Activated CD4-positive, alpha-beta memory T cell treated with anti-CD3 and anti-CD28 coated beads for 36 hours (primary cell): ENCODE measurements at regions not wholly inside any gene's neighbourhood (a gene's known extent, or its start where the extent isn't known, plus 50 kb on each side); places are given as distances from the start of the nearest gene placed in this dataset.

Source experiments
- CTCF ChIA-PET: fragments of 350-600 bp; sonication (Branson Sonifier 250); formaldehyde crosslinking; loops from one replicate; lab custom pipeline; 2021; ENCODE audit warnings: antibody characterized with exemption, inconsistent platforms; lab: Charles Lee
- POLR2A ChIA-PET: fragments of 350-600 bp; sonication (Branson Sonifier 250); formaldehyde crosslinking; loops from one replicate; lab custom pipeline; 2021; ENCODE audit warnings: antibody characterized with exemption; lab: Charles Lee
- DNase-seq: peaks from one replicate; pipeline ENCODE4 v3.0.0-alpha.2; 2020
- H3K27ac Mint-ChIP-seq: one replicate; pipeline ENCODE4 v1.8.0; 2021; ENCODE audit warnings: mixed read lengths
- H3K27me3 Mint-ChIP-seq: one replicate; pipeline ENCODE4 v1.8.0; 2021; ENCODE audit warnings: mixed read lengths
- H3K36me3 Mint-ChIP-seq: one replicate; pipeline ENCODE4 v1.8.0; 2021; ENCODE audit warnings: mixed read lengths
- H3K4me1 Mint-ChIP-seq: one replicate; pipeline ENCODE4 v1.8.0; 2021; ENCODE audit warnings: low read depth, mixed read lengths
- H3K4me3 Mint-ChIP-seq: one replicate; pipeline ENCODE4 v1.8.0; 2021; ENCODE audit warnings: mild to moderate bottlenecking, mixed read lengths
- H3K9me3 Mint-ChIP-seq: one replicate; pipeline ENCODE4 v1.8.0; 2021; ENCODE audit warnings: mixed read lengths
- intact Hi-C: fragments of 100-400 bp; cut with micrococcal nuclease; formaldehyde crosslinking; loops from one replicate; pipeline ENCODE4 v1.15.1; 2023

DNA sequence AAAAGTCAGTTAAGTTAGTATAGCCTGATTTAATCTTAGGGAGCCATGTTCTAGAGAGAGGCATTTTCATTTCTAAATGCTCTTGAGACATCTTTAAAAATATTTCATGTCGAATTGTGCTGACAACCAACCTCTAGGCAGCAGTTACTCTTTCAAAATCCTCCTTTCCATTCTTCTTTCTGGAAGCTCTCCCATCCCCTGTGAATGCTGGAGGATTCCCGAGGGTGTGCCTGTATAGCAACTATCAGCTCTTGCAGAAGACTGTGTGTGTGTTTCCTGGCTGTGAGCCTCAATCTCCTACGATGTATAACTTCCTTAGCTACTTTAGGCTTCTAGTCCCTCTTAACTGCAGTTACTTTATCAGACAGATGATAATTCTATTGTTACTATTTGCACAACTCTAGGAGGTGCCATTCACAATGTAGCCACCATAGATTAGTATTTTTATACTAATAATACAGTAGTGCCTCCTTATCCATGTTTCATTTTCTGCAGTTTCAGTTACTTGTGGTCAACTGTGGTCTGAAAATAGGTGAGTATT lies 250.3 kb downstream of the EDEM1 start:
- H3K36me3 Mint-ChIP-seq = no peaks in the 10 kb centered on the region
- no peak for DNase-seq
- ChIA-PET CTCF (interaction anchor here (1.0 kb wide), 1 partner anchor 11 kb away, joined by 3 read pairs; no protein-coding TSS in a partner anchor), POLR2A (no interaction called here)
- no peaks in the 10 kb centered on the region for H3K4me1 Mint-ChIP-seq
- no peaks in the 10 kb centered on the region for H3K9me3 Mint-ChIP-seq
- intact Hi-C loops = no loop called here
- H3K27ac Mint-ChIP-seq = no peak overlapping the region
- no peaks in the 10 kb centered on the region for H3K27me3 Mint-ChIP-seq
- H3K4me3 Mint-ChIP-seq = no peak overlapping the region

DNA sequence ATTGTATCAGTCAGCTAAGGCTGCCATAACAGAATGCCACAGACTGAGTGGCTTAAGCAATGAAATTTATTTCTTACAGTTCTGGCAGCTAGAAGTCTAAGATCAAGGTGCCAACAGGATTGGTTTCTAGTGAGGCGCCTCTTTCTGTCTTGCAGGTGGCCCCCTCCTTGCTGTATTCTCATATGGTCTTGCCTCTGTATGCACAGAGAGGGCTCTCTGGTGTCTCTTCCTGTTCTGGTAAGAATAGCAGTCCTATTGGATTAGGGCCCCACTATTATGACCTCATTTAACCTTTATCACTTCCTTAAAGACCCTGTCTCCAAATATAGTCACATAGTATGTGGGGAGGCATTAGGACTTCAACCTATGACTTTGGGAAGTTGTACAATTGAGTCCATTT lies 253.9 kb downstream of the EDEM1 start:
- Mint-ChIP-seq H3K4me3 (no peak overlapping the region), H3K27me3 (no peaks in the 10 kb centered on the region), H3K4me1 (no peaks in the 10 kb centered on the region), H3K9me3 (no peaks in the 10 kb centered on the region), H3K27ac (no peak overlapping the region), H3K36me3 (no peaks in the 10 kb centered on the region)
- intact Hi-C loops = no loop called here
- no peak for DNase-seq
- ChIA-PET POLR2A (no interaction called here), CTCF (no interaction called here)

DNA sequence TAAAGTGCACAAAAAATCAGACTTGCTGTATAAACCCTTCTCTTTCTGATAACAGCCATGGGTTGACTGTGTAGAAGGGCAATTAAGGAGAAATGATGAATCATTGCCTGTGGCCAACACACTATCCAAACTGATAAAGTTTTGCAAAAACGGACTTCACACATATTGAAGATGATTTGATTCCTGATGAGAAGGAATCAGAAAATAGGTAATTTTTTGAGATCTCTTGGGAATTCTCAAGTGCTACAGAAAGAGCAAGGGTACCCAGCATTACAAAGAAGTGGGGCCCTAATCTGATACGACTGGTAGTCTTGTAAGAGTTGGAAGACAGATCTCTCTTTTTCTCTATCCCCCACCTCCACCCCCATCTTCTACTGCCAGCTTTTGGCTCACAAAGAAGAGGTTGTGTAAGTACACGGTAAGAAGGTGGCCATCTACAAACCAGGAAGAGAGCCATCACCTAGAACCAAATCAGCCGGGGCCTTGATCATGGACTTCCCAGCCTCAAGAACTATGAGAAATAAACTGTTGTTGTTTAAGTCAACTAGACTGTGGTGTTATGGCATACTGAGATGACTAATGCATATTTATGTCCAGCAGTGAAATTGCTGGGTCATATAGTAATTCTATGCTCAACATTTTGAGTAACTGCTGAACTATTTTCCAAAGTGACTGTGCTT lies 254.7 kb downstream of the EDEM1 start:
- H3K27ac Mint-ChIP-seq = no peak overlapping the region
- POLR2A ChIA-PET = no interaction called here
- no peaks in the 10 kb centered on the region for H3K36me3 Mint-ChIP-seq
- no peaks in the 10 kb centered on the region for H3K27me3 Mint-ChIP-seq
- no peak for DNase-seq
- no peak overlapping the region for H3K4me3 Mint-ChIP-seq
- H3K4me1 Mint-ChIP-seq = no peaks in the 10 kb centered on the region
- intact Hi-C loops = no loop called here
- no peaks in the 10 kb centered on the region for H3K9me3 Mint-ChIP-seq
- CTCF ChIA-PET = no interaction called here

GRCh38 chr3:5442786-5443138 lies 255.3 kb downstream of the EDEM1 start:
- no peaks in the 10 kb centered on the region for H3K36me3 Mint-ChIP-seq
- no peaks in the 10 kb centered on the region for H3K9me3 Mint-ChIP-seq
- H3K27me3 Mint-ChIP-seq = no peaks in the 10 kb centered on the region
- ChIA-PET CTCF (no interaction called here), POLR2A (no interaction called here)
- no peak overlapping the region for H3K27ac Mint-ChIP-seq
- H3K4me1 Mint-ChIP-seq = no peaks in the 10 kb centered on the region
- no peak for DNase-seq
- intact Hi-C loops = no loop called here
- H3K4me3 Mint-ChIP-seq = no peak overlapping the region

DNA sequence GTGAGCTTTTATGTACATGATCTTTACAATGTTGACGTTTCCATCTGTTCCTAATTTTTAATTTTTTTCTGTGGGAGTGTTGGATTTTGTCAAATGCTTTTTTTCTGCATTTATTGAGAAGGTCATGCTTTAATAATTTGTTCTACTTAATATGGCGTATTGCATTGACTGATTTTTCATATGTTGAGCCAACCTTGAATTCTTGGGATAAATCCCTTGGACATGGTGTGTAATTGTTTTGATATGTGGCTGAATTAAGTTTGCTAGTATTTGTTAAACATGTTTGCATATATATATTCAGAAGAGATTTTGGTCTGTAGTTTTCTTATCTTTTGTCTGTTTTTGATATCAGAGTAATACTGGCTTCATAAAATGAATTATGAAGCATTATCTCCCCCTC lies 256.7 kb downstream of the EDEM1 start:
- no peak for DNase-seq
- Mint-ChIP-seq H3K27ac (no peak overlapping the region), H3K4me1 (no peaks in the 10 kb centered on the region), H3K27me3 (no peaks in the 10 kb centered on the region), H3K36me3 (no peaks in the 10 kb centered on the region), H3K4me3 (no peak overlapping the region), H3K9me3 (no peaks in the 10 kb centered on the region)
- POLR2A ChIA-PET = no interaction called here
- CTCF ChIA-PET = no interaction called here
- intact Hi-C loops = no loop called here

GRCh38 chr3:5445676-5446201 lies 258.2 kb downstream of the EDEM1 start:
- H3K36me3 Mint-ChIP-seq = no peaks in the 10 kb centered on the region
- no peaks in the 10 kb centered on the region for H3K9me3 Mint-ChIP-seq
- H3K27me3 Mint-ChIP-seq = peaks cover 2% of the 10 kb centered on the region
- H3K4me1 Mint-ChIP-seq = no peaks in the 10 kb centered on the region
- CTCF ChIA-PET = no interaction called here
- no peak overlapping the region for H3K4me3 Mint-ChIP-seq
- no peak overlapping the region for H3K27ac Mint-ChIP-seq
- intact Hi-C loops = no loop called here
- POLR2A ChIA-PET = no interaction called here
- no peak for DNase-seq

- Mint-ChIP-seq H3K27me3 (peaks cover 2% of the 10 kb centered on the region), H3K4me3 (no peak overlapping the region), H3K4me1 (no peaks in the 10 kb centered on the region), H3K36me3 (no peaks in the 10 kb centered on the region), H3K27ac (no peak overlapping the region), H3K9me3 (no peaks in the 10 kb centered on the region)
- ChIA-PET POLR2A (no interaction called here), CTCF (no interaction called here)
- DNase-seq = no peak
- intact Hi-C loops = no loop called here
These were observed 260.7 kb downstream of the EDEM1 start for GRCh38 chr3:5448246-5448645.

GRCh38 chr3:5448816-5449215 lies 261.3 kb downstream of the EDEM1 start:
- Mint-ChIP-seq H3K9me3 (no peaks in the 10 kb centered on the region), H3K36me3 (no peaks in the 10 kb centered on the region), H3K4me1 (no peaks in the 10 kb centered on the region), H3K27ac (no peak overlapping the region), H3K27me3 (peaks cover 2% of the 10 kb centered on the region), H3K4me3 (no peak overlapping the region)
- CTCF ChIA-PET = no interaction called here
- POLR2A ChIA-PET = no interaction called here
- DNase-seq = no peak
- intact Hi-C loops = no loop called here

DNA sequence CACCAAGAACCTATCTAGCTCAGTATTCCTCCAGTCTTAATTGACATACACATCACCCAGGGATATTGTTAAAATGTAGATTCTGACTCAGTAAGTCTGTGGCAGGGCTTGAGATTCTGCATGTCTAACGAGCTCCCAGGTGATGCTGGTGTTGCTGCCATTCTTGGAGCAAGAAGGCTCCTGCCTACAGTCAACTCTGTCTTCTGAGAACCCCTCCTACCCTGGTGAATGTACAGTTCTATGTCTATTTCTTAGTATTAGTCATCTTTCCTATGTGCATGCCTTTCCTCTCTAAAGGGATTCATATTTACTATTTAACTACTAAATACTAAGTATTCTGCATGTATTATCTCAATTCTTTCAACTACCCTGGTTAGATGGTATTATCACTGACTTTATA lies 268.7 kb downstream of the EDEM1 start:
- ChIA-PET POLR2A (no interaction called here), CTCF (no interaction called here)
- Mint-ChIP-seq H3K4me3 (no peak overlapping the region), H3K27me3 (no peaks in the 10 kb centered on the region), H3K4me1 (no peaks in the 10 kb centered on the region), H3K27ac (no peak overlapping the region), H3K9me3 (no peaks in the 10 kb centered on the region), H3K36me3 (no peaks in the 10 kb centered on the region)
- DNase-seq = no peak
- intact Hi-C loops = no loop called here

DNA sequence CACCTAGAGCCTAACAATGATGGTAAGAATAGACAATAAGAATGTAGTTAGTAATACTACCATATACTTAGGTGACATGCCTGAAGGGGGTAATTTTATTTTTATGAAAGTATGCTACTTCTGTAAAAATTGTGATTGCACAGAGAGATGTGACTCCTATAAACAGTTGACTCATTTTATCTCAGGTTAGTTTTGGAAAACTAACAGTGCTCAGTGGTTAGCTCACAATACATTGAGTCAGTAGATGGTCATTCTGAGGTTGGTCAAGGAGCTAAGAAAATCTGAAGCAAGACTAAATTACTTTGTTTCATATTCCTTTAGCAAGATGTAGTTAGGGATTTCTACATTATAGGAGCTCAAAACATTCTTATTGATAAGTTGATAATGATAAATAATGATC lies 271.0 kb downstream of the EDEM1 start:
- no peak overlapping the region for H3K27ac Mint-ChIP-seq
- no peaks in the 10 kb centered on the region for H3K9me3 Mint-ChIP-seq
- intact Hi-C loops = no loop called here
- DNase-seq = no peak
- no peaks in the 10 kb centered on the region for H3K27me3 Mint-ChIP-seq
- ChIA-PET POLR2A (no interaction called here), CTCF (no interaction called here)
- no peak overlapping the region for H3K4me3 Mint-ChIP-seq
- H3K36me3 Mint-ChIP-seq = no peaks in the 10 kb centered on the region
- no peaks in the 10 kb centered on the region for H3K4me1 Mint-ChIP-seq

- no peak overlapping the region for H3K27ac Mint-ChIP-seq
- intact Hi-C loops = no loop called here
- peaks cover 6% of the 10 kb centered on the region for H3K27me3 Mint-ChIP-seq
- no peaks in the 10 kb centered on the region for H3K9me3 Mint-ChIP-seq
- ChIA-PET CTCF (no interaction called here), POLR2A (no interaction called here)
- H3K4me3 Mint-ChIP-seq = no peak overlapping the region
- H3K4me1 Mint-ChIP-seq = no peaks in the 10 kb centered on the region
- no peaks in the 10 kb centered on the region for H3K36me3 Mint-ChIP-seq
- no peak for DNase-seq
These were observed 274.6 kb downstream of the EDEM1 start for GRCh38 chr3:5462086-5462485.

DNA sequence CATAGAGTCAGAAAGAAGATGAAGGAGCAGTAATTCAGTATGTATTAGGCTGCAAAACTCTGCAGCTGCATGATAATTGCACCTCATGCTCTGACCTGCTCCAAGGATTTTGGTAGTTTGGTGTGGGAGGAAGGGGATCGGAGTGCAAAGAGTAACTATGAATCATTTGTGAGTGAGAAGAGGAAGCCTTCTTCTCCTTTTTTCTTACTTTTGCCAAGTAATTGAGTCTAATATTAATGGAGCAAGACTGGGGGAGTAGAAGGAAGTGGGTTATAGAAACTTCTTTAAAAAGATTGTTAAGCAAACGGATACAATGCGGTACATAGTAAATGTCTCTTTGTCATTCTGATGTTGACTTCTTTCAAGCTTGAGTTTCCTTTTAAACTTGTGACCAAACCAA lies 276.5 kb downstream of the EDEM1 start:
- DNase-seq = no peak
- H3K27ac Mint-ChIP-seq = no peak overlapping the region
- H3K4me1 Mint-ChIP-seq = no peaks in the 10 kb centered on the region
- ChIA-PET POLR2A (no interaction called here), CTCF (no interaction called here)
- no peak overlapping the region for H3K4me3 Mint-ChIP-seq
- intact Hi-C loops = no loop called here
- H3K36me3 Mint-ChIP-seq = no peaks in the 10 kb centered on the region
- H3K9me3 Mint-ChIP-seq = no peaks in the 10 kb centered on the region
- H3K27me3 Mint-ChIP-seq = peaks cover 6% of the 10 kb centered on the region

DNA sequence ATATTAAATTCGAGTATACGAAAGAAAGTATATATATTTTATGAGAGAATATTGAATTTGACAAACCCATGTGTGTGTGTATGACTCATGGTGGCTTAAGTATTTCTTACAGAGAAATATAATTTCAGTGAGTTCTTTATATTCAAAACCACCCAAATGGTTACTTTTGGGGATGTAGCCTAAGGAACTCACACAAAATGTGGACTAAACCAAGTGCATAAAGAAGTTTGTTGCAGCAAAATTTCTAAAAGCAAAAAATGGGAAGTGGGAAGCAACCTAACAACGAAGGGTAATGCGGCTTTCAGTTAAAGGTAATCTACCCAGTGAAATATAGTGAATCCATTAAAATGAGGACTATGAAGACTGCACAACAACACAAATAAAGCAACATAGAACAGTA lies 277.1 kb downstream of the EDEM1 start:
- H3K4me1 Mint-ChIP-seq = no peaks in the 10 kb centered on the region
- H3K27me3 Mint-ChIP-seq = peaks cover 6% of the 10 kb centered on the region
- H3K36me3 Mint-ChIP-seq = no peaks in the 10 kb centered on the region
- ChIA-PET POLR2A (no interaction called here), CTCF (no interaction called here)
- H3K9me3 Mint-ChIP-seq = no peaks in the 10 kb centered on the region
- intact Hi-C loops = no loop called here
- H3K27ac Mint-ChIP-seq = no peak overlapping the region
- H3K4me3 Mint-ChIP-seq = no peak overlapping the region
- DNase-seq = no peak
